ENCODE measurements at regions not wholly inside any gene's neighbourhood (a gene's known extent, or its start where the extent isn't known, plus 50 kb on each side); places are given as distances from the start of the nearest gene placed in this dataset.

DNA sequence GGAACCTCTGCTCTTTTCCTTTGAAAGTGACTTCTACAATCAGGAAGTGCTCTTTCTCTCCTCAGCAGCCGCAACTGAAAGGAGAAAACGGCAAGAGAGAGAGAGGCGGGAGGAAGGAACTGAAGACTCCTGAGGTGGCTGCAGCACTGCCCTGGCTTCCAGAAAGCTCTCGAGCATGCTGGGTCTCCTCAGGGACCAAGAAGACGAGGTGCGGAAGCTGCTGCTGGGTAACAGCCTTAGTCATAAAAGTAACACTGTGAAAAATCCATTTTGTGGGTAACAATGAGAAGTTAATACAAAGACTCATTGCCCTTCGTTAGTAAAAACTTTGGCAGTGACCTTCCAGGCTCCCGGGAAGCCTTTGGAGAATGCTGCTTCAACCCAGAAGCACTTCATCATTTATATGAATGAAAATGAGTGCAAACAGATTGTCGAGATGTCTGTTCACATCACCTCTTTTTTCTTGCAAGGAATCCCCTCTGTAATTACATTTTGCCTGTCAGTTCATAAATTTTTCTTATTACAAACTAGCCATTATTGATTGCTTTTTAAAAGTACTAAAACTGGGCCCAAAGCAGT is 473.4 kb downstream of the SOX6 start:
- DNase-seq (ENCODE audit: low spot score) = no peak

DNA sequence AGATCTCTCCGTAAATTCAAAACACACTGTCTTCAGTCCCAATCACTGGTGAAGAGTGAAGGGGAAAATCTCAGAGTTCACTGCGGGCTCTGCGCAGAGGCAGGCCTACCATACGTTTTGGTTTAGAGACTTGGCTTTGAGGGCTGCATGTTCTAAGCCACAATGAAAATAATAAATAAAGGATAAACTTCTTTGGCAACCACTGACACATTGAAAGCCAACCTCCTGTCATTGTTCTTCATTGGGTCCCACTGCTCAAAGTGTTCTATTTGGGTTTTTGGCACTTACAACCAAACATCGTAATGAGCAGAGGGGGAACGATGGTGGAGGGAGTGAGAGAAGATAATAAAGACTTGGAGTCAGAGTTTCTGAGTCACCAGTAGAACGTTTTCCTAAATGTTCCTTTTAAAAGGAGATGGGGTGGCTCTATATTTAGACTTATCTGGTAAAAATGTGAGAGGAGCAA is 472.9 kb downstream of the SOX6 start:
- DNase-seq (ENCODE audit: low spot score) = no peak

DNA sequence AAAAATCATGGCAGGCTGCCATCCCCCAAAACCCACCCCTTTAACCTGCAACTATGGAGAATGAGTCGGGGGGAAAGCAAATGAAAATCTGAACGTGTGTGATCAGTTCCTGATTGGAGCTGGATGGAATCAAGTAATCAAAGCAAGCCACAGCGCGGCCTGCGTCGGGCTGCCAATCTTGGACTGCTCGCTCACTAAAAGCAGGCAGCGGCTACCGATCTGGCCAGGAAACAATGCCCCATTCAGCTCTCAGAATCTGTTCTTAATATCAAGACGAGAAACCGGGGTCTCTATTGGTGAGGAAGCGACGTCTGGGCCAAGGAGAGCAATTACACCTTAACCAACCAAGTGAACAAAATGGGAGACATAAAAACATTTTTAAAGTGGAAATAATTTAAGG is 472.2 kb downstream of the SOX6 start:
- no peak for DNase-seq (ENCODE audit: low spot score)

DNA sequence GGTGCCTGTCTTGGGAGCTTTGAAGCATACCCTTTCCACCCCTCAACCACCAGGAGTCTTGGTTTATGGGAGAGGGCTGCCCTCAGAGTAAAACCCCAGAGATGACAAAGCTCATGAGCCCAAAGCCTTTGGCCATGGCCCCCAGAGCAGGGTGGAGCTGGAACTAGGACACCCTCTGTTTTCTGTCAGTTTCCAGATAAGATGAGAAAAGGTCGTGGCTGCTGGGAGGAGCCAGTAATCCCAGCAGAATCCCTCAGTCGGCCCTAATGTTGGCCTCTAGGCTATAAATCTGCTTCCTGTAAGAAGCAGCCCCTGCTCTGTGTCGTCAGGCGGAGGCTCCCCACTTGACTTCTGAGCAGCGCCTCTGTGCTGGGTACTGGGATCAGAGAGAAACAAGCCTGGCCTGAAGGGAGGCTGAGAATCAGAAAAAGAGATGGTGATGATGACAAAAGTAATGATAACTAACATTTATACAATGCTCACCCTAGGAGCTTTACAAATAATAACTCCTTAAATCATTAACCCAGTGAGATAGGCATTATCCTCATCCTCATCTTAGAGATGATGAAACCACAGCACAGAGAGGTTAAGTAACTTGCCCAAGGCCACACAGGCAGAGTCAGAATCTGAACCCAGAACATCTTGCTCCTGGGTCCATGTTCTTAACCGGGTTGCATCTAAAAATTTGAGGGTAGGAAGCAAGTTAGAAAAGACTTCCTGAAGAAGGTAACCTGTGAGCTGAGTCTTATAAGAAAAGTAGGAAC is 471.4 kb downstream of the SOX6 start:
- no peak for DNase-seq (ENCODE audit: low spot score)

DNA sequence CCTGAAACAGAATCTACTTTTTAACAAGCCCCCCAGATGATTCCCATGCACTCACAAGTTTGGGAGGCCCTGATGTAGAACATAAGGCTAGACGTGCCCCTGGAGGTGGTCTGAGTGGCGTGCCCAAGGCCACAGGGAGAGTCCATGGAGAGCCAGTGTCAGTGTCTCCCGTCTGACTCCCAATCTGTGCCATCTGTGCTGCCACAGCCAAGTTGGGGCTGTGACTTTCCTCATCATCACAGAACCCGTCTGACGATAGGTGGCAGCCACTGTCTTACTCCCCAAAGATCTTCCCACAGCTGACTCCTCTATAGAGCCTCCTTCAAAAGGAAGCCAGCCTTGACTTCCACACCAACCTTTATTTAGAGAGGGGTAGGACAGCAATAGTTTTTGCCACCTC is 470.5 kb downstream of the SOX6 start:
- no peak for DNase-seq (ENCODE audit: low spot score)

DNA sequence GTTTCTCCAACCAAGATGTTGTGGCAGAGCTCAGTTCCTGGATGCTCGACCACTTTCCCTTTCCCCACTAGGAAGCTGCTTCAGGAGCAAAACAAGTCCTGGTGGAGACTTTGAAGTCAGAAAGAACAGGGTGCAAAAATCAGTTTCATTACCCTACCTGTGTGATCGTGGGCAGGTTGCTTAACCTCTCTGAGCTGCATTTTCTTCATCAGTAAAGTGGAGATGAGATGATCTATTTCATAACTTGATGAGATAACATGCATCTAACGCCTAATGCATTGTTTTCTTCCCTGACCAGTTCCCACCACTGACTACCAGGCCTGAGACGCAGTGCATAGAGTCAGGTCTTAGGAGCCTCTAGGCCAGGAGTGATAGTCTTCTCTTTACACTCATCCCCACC is 470.0 kb downstream of the SOX6 start:
- no peak for DNase-seq (ENCODE audit: low spot score)

DNA sequence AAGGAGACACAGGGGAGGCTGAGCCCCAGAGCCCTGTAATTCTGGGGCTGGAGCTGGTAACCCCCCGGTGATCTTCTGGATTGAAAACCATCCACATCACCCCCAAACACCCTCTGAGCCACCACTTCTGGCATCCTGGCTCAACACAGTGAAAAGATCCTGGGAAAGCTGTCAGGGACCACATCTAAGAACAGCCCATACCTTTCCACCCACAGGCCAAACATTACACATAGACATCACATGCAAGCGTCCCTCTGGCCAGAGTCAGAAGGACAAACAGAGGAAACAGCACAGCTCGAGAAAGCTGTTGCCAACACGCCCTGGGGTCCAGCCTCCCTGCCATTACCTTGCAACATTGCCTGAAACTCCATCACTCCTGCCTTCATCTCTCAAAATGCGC is 469.5 kb downstream of the SOX6 start:
- no peak for DNase-seq (ENCODE audit: low spot score)

DNA sequence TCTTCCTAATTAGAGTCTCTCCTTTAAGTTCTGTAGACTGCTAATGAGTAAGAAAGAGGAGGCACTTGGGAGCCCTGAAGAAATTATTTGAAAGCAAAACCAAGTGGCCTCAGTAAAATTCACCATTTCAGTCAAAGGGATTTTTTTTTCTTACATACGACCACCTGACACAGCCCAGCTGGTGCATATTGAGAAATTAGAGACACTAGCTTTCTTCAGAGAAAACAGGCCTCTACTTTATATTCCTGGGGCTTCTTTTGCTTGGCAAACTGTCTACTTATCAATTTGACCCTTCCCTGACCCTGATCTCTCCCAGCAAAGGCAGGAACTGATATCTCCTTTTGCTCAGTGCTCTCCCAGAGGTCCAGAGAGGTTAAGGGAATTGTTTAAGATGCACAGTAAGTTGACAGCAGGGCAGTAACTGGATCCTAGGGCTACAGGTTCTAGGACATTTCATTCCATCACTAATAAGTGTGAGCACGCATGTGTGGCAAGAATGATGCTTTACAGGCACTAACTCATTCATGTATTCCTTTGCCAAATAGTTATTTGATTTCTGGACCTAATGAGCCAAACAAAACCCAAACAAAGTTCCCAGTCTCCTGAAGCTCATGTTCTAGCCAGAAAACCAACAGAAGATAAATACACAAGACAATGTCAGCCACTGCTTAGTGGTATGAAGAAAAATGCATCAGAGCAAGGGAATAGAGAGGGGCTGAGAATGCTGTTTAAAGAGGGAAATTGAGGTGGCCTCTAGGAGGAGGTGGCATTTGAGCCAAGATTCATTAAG is 467.6 kb downstream of the SOX6 start:
- no peak for DNase-seq (ENCODE audit: low spot score)

DNA sequence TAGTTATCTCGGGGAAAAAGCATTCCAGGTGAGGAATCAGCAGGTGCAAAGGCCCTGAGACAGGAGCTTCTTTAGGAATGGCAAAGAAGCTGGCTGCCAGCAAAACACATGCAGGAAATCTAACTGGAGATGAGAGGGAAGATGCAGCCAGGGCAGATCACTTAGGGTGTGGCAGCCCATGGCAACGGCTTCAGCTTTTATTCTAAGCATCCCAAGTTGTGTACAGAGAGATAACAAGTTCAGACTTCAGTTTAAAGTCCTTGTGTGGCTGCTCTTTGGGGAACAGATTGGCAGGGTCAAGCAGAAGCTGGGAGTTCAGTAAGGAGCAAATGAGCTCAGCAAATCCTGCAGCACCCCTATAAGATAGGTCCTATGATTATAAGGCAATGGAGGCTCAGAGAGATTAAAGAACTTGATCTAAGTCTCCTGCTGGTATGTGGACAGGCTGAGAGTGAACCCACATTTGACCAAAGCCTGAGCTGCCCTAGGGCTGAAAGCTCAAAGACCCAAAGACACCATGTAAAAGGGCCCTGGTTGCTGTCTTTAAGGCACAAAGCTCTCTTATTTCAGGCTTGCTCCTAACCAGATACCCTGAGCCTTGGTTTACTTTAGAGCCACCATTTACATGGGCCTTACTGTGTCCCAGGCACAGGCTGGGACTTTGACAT is 466.8 kb downstream of the SOX6 start:
- DNase-seq (ENCODE audit: low spot score) = no peak

DNA sequence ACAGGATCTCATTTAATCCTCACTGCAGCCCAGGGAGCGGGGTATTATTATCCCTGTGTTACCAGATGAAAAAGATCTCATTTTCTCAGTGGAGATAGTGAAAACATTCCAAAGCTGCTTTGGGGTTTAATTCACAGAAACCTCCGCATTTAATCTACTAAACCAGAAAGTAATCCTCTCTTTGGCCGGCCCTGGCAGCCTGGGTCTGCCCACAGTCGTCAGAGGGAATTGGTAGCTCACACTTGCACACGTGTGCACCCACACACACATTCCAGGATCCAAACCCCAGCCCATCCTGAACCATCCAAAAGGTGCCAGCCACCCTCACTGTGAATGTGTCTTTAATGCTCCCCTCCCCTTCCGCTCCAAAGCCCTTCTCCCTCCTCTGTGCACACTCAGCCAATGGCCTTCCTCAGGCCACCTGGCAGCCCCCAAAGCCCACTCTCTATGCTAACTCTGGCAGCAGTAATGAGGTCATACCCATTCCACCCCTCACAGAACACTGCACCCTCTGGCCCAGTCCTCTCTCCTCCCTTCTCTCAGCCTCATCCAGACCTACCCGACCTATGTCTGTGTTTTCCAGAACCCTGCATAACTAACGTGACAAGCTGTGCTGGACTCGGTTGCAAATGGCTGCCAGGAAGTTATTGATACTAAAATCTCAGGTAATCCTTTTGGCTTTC is 466.2 kb downstream of the SOX6 start:
- no peak for DNase-seq (ENCODE audit: low spot score)

DNA sequence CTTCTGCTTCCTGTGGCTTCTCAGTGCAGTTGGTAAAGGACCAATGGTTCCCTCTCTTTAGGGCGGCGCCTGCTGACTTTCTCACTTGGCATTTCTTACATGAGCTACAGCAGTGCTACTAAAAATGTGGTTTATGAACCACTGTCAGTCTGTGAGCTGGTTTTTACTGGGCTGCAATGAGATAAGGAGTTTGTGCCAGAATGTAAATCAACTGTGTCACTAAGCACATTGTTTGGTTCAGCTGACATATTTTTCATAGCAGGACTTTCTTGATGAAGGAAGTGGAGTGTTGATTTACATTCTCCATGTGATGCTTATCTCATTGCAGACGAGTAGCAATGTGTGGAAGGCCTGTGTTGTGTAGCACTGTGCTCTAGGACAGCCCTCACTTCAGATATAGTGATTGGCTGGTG is 463.3 kb downstream of the SOX6 start:
- DNase-seq (ENCODE audit: low spot score) = no peak

DNA sequence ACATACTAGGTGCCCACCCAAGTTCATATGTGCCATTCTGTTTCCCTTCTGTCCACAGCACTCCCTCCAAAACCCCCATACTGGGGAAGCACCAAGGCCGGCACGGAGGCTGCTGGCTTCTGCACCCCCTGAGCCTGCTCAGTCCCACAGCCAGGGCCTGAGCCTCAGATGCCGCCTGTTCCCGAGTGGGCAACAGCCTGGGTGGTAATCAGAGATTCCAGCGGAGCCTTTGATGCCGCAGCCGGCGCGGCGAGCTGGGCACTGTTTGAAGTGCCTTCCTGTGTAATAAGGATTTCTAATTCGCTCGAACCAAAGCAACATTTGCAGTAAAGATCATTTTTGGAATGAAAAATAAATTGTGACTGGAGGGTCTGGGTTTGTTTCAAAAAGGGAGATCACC is 460.3 kb downstream of the SOX6 start:
- DNase-seq (ENCODE audit: low spot score) = no peak

DNA sequence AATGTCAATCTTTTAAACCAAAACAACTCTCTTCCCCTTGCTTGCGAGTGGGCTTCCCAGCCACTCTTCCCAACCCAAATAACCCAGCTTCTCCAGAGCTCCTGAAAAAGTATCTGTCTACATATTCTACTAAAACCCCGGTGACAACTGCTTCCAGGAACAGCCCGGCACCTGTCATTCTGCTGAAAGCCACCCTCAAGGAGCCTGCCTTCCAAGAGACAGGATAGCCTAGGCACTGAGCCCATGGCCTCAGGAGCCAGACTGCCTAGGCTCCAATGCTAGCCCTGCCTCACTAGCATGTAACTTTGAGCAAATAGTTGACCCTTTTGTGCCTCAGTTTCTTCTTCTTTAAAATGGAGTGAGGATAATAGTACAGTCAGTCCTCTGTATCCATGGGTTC is 459.8 kb downstream of the SOX6 start:
- no peak for DNase-seq (ENCODE audit: low spot score)

DNA sequence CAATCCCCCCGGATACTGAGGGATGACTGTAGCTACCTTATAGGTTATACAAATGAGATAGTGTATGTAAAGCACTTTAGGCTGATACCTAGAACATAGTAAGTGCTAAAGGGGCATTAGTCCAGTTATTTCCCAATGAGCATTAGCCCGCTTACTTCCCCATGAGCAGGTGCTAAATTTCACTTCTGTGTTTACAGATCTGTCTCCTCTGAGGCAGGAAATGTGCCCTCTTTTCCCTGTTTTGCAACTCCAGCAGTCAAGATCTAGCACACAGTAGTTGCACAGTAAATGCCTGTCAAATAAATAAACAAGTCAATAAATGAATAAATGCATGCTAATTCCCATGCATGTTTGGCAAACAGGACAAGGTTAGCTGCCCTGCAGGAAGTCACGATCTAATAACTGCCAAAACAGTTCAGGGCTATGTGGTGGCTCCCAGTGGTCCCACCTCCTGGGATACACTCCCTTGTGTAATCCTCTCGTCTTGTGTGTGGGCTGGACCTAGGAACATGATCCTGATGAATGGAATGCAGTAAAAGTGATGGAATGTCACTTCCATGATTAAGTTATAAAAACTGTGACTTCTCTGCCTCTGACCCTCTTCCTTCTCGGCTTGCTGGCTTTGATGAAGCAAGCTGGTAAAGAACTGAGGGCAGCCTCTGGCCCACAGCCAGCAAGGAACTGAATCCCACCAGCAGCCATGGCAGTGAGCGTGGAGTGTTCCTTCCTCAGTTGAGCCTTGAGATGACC is 459.0 kb downstream of the SOX6 start:
- DNase-seq (ENCODE audit: low spot score) = no peak

DNA sequence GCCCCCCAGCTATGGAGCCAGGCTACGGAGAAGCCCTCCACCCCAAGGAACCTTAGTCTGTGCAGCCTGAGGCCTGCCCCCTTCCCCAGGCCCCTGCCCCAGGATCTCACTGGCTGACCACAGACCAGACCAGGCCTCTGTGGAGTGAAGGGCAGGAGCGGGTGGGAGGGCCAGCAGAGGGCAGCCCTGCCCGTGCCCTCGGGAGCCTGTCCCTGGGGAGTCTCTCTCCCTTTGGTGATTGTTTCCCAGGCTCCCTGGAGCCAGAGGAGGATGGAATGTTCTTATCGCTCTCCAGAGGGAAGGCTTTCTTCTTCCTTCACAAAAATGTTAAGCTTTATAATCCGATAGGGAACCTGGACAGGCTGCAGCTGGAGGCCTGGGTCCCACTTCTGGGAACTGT is 455.3 kb downstream of the SOX6 start:
- no peak for DNase-seq (ENCODE audit: low spot score)

DNA sequence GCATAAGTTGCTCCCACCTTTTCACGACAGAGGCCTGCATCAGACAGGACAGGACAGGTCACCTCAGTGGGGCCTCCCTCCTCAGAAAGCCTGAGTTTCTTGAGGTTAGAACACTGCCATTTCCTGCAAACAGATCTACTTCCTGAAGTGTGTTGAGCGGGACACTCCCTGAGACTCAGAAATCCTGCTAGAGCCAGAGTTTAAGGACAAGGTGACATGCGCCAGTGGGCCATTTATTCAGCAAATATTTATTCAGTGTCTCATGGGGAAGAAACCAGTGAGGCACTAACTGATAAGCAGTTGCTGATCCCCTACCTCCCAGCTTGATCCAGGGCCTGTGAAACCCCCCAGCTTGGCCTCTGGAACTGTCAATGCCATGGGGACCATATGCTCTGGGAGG is 454.6 kb downstream of the SOX6 start:
- no peak for DNase-seq (ENCODE audit: low spot score)

DNA sequence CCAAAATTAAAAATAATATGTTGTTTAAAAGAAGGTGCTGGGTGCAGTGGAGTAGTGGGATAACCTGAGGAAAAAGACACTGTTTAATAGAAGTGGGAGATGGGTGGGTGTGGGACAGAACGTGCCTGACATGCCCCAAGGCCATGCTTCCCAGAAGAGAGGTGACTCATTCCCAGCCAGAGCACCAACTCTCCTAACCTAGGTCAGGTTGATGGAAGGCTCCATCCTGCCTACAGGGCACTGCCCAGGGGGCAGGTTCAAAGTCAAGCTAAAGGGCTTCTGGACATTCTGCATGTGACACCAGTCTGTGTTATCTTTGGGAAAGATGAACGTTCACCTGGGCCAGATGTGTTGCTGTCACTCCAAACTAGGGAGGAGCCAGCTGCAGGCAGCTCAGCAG is 453.1 kb downstream of the SOX6 start:
- DNase-seq (ENCODE audit: low spot score) = no peak

DNA sequence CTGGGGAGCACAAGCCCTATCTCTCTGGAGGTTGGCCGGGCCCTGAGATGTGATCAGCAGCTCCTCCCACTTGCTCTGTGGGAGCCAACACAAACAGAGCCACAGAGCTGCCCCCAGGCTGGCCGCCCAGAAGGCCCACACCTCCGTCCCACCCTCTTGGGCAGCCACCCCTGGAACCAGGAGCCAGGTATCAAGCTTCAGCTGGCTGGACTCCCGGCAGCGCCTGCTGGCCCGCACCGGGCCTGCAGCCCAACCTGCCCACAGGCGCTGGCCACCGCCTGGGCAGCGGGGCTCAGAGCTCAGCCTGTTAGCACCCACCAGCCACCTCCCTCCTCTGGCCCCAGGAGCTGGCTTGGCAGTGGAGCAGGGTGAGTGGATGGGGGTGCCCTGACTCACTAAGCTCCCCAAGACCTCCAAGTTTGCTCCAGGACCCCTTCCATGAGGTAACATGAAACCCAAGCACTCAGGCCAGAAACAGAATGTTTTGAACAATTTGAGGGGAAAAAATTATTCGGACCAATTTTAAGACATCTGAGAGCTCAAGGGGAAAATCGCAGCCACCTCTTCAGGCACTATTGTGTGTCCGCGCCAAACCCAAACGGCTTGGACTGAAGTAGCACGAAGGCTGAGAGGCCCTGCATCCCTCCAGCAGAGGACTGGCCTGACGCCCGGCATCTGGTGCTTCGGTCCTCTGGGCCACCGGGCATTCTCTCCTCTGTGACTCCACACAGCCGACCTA is 450.8 kb downstream of the SOX6 start:
- no peak for DNase-seq (ENCODE audit: low spot score)

DNA sequence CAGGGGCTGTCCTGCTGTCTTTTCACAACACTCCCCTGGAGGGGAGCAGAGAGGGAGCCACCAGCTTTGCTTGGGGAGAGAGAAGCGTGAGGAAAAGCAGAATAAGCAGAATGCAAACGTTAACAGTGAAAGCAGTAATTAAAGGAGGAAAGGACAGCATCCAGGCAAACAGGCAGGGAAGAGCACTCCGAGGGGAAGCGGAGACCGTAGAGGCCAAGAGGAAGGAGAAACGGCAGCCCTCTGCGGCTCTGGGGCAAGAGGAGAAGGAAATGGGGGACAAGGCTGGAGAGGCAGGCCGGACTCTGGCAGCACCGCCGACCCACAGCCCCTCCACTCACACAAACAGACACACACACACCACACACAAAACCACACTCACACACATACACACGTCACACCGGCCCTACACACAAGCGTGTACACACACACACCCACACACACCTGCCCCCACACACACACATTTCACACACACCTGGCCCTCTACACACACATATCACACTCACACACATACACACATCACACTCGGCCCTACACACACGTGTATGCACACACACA is 449.8 kb downstream of the SOX6 start:
- no peak for DNase-seq (ENCODE audit: low spot score)

DNA sequence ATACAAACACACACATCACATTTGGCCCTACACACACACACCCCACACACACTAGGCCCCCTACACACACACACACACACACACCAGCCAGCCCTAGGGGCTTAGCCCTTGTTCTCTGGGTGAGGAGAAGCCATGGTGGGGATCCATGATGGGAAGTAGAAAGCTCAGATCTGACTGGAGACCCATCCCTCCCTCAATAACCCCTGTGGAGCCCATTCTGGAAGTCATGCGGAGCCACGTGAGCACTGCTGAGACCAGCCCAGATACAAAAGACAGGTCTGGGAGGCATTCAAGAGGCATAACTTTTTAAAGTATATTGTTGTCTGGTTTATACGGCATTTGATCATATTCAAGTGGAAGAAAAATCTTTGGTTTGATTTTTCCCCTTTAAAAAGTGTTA is 448.5 kb downstream of the SOX6 start:
- DNase-seq (ENCODE audit: low spot score) = no peak
